GM19438 (cell line): ENCODE measurements at regions not wholly inside any gene's neighbourhood (a gene's known extent, or its start where the extent isn't known, plus 50 kb on each side); places are given as distances from the start of the nearest gene placed in this dataset.

ENCODE experiments used
- ATAC-seq: cut with Tn5 transposase; IDR thresholded peaks from one replicate; pipeline ENCODE4 v1.9.1; 2021; ENCODE audit warnings: low read depth; ENCODE audit not compliant: unreplicated experiment

DNA sequence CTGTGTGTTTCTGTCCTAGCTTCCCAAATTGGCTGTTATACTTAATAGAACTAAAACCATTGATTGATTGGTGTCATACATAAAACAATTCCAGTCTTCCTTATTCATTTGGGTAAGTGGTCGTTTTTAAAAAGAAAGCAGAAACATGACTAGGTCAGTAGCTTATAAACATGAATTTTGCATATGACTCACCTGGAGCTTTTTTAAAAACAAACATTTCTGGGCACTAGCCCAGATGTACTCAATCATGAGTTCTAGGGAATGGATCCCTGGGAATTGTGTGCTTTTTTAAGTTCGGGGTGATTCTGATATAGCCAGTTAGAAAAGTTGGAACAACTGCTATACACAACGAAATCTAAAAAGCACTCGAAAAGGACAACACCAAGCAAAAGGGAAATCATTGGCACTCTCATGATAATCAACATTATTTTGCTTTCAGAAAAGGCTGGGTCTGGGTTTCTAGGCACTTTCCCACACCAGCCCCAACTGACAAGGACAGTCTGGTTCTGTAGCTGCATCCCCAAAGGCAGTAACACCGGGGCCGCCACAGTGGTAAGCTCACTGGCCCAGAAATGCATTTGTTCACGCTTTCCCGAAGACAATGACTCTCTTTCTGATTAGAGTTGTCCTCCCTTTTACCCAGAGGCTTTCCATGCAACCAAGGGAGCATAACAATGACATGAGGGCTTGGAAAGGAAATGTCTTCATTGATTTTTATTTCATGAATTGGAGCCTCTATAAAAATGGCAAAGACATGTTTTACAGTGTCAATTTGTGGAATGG is 664.9 kb upstream of the WWC1 start:
- no peak for ATAC-seq

DNA sequence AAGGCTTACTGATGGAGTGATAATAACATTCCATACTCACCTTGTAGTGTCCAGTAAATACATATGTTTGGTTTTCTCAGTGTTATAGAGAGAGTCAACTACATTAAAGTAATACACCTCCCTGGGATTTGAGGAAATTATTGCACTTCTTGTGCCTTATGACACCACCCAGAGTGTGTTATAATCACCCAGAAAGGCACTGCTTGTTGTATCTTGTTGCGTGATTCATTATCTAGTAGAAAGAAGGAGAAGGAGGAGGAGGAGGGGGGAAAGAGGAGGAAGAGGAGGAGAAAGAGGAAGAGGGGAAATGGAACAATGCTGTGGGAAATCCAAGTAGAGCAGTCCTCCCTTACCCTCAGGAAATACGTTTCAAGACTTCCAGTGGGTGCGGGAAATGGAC is 661.8 kb upstream of the WWC1 start:
- ATAC-seq, result no peak

DNA sequence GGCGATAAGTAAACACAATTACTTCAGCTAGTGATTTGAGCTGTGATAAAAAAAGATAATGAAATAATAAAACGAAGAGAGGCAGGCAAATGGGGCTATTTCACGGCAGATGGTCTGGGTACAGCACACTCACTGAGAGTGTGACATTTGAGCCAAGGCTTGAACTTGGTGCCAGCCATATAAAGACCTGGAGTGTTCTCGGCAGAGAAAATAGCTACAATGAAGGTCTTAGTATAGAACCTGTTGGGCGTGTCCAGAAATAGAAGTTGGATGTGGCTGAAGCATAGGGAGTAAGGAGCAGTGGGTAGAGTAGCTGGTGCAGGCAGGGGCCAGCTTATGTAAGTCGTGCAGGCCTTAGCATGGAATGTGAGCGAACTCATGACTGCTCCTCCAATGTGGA is 660.3 kb upstream of the WWC1 start:
- ATAC-seq, result no peak

- no peak for ATAC-seq
Measured at GRCh38 chr5:167633114-167633513, 658.3 kb upstream of the WWC1 start.

DNA sequence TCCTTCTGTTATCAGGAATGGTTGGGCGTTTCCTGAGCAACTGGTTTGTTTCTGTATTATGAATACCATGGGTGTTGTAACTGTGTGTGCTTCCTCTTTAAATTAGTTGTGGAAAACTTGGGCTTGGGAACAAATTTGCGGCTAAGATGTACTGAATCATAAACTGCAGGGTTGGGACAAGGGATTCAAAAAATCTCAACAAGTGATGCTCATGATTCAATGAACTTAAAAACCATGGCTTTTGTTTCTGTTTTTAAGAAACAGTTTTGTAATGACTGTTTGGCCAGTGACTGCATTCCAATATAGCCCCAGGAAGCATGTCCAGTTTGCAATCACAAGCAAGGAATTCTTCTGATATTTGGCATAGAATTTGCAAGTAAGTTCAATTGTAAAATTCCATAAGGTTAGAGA is 657.5 kb upstream of the WWC1 start:
- ATAC-seq, result no peak

DNA sequence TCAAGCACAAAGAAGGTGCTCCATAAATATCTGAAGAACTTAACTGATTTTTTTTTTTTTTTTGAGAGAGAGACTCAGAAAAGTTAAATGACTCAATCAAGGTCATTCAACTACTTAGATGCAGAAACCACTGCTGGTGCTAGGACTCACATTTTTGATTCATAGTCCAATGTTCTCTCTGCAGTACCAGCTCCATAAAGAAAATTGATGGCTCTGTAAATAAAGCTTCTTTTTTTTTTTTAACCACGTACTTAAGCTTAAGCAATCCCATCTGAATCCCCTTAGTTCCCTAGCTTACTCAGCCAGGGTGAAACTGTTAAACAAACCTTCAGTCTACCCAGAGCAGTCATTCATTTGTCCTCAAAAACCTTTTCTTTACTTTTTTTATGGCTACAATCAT is 657.0 kb upstream of the WWC1 start:
- ATAC-seq, result no peak

GRCh38 chr5:167638816-167639215 is 652.6 kb upstream of the WWC1 start:
- ATAC-seq, result no peak

DNA sequence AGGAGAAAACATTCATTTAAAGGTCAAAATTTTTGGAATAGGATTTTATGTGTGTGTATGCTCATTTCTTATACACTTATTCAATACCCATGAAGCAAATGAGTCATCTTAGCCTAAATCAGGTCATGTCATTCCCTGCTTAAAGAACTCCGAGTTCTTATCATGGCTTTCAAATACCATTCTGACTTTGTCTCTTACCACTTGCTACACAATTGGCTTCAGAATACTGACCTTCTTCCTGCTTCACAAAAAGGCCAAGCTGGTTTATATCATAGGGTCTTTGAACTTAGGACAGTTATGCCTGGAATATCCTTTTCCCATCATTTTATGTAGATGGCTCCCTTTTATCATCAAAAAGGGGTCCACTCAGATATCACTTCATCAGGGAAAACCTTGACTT is 652.2 kb upstream of the WWC1 start:
- no peak for ATAC-seq

DNA sequence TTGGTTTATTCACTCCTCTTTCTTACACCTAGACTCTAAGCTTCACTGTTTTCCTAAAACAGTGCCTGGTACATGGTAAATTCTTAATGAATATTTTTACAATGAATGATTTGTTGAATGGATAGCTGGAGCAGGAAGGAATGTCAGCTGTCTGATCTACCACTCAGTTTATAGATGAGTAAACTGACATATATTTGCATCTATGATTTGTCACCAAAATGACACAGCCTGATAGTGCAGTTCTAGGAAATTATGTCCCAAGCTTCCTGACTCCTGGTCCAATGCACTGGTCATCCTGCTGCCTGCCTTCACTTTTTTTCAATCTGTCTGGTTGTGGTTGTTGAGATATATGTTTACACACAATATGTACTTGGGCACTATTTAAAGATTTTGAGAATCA is 651.7 kb upstream of the WWC1 start:
- no peak for ATAC-seq

- no peak for ATAC-seq
Measured at GRCh38 chr5:167642181-167642580, 649.3 kb upstream of the WWC1 start.

GRCh38 chr5:167642779-167643517 is 648.5 kb upstream of the WWC1 start:
- no peak for ATAC-seq

DNA sequence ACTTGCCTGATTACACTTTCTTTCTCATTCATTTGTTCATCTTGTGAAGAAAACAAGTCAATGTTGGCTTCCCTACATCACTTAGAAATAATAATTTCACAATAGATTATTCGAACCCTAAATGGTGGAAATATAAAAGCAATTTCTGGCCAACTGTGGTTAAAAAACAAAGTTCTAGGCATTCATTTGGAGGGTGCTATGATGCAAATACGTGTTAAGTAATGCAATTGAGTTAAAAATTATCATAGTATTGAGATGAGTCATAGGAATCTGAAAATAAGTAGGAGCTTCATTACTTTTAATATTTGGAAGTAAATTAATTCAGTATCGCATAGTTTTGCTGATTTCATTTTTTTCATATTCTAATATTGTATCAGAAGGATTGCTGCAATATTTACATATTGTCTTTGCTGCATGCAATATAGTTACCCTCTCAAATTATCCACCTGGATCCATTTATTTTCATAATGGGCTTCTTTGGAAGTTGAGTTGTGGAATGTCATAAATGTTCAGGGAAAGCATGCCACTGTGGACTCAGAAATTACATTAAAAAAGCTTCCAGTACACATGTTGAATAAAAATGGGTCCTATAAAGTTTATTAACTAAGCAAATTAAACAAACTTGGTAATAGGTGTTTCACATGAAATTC is 647.7 kb upstream of the WWC1 start:
- no peak for ATAC-seq

DNA sequence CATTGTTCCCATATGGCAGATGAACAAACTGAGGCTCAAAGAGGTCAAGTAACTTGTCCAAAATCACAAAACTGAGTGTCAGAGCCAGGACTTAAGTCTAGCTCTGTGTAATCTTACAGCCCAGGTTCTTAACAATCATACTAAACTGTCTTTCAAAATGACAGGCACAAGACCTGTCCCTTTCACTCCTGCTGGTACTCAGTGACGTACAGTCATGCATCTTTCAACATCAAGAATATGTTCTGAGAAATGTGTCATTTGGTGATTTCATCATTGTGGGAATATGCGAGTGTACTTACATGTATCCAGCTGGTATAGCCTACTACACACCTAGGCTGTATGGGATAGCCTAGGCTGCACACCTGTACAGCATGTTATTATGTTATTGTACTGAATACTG is 646.8 kb upstream of the WWC1 start:
- ATAC-seq, result no peak

DNA sequence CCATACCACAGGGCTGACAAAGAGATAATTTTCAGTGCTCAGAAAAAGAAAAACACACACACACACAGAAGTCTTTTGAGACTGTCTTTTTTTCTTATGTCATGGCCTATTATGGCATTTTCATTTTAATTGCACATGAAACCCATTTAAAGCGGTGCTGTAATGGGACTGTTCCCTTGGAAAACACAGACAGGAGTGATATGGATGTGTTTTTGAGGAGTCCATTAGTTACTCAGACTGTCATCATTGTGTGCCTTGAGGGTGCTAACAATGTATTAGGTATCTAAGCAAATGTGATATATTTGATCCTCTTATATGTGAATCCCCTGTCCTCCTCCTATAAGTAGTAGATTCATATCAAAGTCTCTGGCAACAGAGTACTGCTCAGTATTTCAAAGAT is 642.0 kb upstream of the WWC1 start:
- no peak for ATAC-seq

GRCh38 chr5:167652690-167653089 is 638.8 kb upstream of the WWC1 start:
- ATAC-seq, result no peak

DNA sequence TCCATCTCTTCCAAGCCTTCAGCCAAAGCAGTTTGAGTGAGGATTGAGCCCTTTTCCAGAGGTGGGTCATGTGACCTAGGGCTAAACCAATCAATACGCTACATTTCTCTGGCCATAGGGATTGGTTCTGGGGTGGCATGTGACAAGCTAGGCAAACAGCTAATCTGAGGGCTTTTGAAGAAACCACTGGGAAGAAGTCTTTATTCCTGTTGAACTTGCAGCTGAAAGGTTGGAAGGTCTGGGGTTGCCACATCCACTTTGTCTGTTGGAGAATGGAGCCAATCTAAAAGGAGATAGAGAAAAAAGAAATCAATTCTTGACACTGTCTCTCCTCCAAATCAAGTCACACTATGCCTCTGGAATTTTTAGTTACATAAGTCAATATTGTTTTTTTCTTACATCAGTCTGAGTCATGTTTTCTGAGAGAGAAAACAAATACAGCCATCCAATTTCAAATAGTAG is 637.8 kb upstream of the WWC1 start:
- no peak for ATAC-seq

DNA sequence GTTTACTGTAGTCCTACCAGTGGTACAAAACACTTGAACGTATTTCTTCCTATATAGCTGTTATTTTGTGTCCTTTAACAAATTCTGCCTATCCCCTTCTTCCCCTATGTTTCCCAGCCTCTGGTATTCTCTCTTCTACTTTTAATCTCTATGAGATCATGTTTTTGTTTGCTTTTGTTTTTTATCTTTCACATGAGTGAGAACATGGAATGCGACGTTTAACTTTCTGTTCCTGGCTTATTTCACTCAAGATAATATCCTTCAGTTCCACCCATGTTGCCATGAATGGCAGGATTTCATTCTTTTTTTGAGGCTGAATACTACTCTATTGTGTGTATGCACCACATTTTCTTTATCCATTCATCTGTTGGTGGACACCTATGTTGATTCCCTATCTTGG is 634.4 kb upstream of the WWC1 start:
- no peak for ATAC-seq

- no peak for ATAC-seq
Measured at GRCh38 chr5:167658889-167659288, 632.6 kb upstream of the WWC1 start.

DNA sequence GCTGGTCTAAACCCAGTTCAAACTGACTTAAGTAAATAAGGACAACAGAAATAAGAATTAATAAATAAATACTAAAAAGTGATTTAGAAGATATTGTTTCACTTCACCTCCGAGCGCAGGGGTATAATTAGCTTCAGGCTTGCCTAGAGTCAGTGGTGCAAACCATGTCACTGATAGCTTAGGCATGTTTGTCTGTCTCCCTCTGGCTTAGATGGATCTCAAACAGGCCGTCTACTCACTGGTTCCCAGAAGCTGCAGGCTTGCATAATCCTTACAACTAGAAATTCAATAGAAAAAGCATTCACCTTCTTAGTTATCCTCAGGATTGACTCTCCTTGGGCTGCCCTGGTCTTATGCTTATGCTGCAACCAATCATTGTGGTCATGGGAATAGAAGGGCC is 629.8 kb upstream of the WWC1 start:
- ATAC-seq, result no peak

DNA sequence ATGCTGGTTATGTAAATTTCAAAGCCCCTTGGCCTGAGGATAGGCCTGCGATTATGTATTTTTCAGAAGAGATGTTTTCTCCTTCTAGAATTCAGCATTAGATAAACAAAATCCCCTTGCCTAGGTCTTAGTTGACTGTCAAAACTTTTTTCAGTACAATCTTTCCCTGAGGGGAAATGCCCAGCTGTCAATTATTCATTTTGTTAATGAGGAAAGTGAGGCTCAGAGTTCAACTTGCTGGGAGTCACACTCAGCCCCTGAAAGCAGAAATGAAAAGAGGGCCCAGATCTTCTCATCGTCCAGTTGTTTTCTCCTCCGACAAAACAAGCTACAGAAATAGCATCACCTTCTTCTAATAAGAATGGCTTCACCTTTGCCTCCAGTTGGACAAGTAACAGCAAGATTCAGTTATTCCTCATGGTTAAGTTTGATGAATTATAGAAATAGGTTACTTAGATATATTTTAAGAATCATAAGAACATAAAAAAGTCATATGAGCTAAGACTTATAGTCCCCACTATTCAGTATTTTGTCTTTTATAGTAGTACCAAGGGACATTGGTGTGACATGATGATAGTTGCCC is 627.1 kb upstream of the WWC1 start:
- ATAC-seq, result no peak

DNA sequence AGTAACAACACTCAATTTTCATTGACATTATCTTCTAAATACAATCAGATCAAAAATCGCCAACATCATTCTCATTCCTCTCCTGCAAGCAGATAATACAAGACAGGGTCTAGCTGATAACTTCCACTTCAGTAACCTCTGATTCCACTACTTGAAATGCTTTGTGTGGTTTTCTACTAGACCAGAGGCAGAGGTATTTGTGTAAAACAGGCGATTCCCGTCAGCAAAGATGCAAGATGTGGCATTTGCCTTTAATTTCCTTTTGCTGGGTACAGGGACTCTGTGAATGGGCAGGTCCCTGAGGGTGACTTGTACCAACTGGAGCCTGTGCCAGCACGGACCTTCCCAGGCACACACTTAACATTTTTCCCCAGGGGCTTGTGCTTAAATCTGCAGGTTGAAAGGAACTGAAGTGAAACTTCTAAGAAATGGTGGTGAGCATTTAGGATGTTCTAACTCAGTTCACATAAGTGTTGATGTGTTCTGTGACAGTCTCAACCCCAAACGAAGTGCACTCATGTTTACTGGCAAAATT is 625.5 kb upstream of the WWC1 start:
- ATAC-seq, result no peak
